IMR-90 (cell line): ENCODE measurements at regions not wholly inside any gene's neighbourhood (a gene's known extent, or its start where the extent isn't known, plus 50 kb on each side); places are given as distances from the start of the nearest gene placed in this dataset.

Experiments used
- ATAC-seq: fragments of 200-7000 bp; cut with Tn5 transposase; 2 replicates; pipeline ENCODE4 v1.9.1; 2020; ENCODE audit warnings: low read depth, mild to moderate bottlenecking, moderate library complexity
- BruUV-seq: library from RNA; stranded (reverse); fragments of 400-500 nt; replicated peaks from 2 replicates; lab custom pipeline; 2021; lab: Mats Ljungman, UMichigan
- CTCF ChIA-PET: fragments of 300-600 bp; formaldehyde crosslinking; extraction: SDS; loops from one replicate; lab custom pipeline; 2021; ENCODE audit warnings: antibody characterized with exemption; lab: Yijun Ruan, JAX
- POLR2A ChIA-PET: fragments of 300-600 bp; sonication (Branson Sonifier 250); formaldehyde crosslinking; loops from one replicate; lab custom pipeline; 2022; ENCODE audit warnings: antibody characterized with exemption; ENCODE audit not compliant: unreplicated experiment; lab: Charles Lee
- DNase-seq: peaks from one replicate; pipeline ENCODE4 v3.0.0; 2013
- H2AFZ ChIP-seq: replicated peaks from 2 replicates; pipeline ENCODE3; 2013; ENCODE audit warnings: low read length, mild to moderate bottlenecking; ENCODE audit not compliant: poor library complexity
- H2AK5ac ChIP-seq: 2 replicates; pipeline ENCODE4 v1.6.1; 2013; ENCODE audit warnings: low read depth, low read length, inconsistent platforms
- H2AK9ac ChIP-seq: replicated peaks from 2 replicates; pipeline ENCODE3; 2013; ENCODE audit warnings: mild to moderate bottlenecking, low read depth, low read length, moderate library complexity; ENCODE audit not compliant: poor library complexity
- H2BK120ac ChIP-seq: 2 replicates; pipeline ENCODE4 v1.6.1; 2013; ENCODE audit warnings: low read depth, low read length, inconsistent platforms
- H2BK15ac ChIP-seq: 3 replicates; pipeline ENCODE4 v1.6.1; 2013; ENCODE audit warnings: low read depth, low read length, inconsistent platforms
- H2BK20ac ChIP-seq: 2 replicates; pipeline ENCODE4 v1.6.1; 2013; ENCODE audit warnings: low read depth, mild to moderate bottlenecking, inconsistent platforms, low read length, moderate library complexity
- H2BK5ac ChIP-seq: 2 replicates; pipeline ENCODE4 v1.6.1; 2013; ENCODE audit warnings: mild to moderate bottlenecking, low read depth, low read length, inconsistent platforms; ENCODE audit not compliant: poor library complexity, severe bottlenecking
- H3K14ac ChIP-seq: replicated peaks from 2 replicates; pipeline ENCODE4 v1.6.1; 2013; ENCODE audit warnings: low read depth, low read length, inconsistent platforms
- H3K18ac ChIP-seq: 2 replicates; pipeline ENCODE4 v1.6.1; 2013; ENCODE audit warnings: low read depth, low read length, control low read depth
- H3K23ac ChIP-seq: 2 replicates; pipeline ENCODE4 v1.6.1; 2013; ENCODE audit warnings: low read depth, low read length, inconsistent platforms
- H3K27ac ChIP-seq: 2 replicates; pipeline ENCODE4 v1.5.1; 2013; ENCODE audit warnings: mild to moderate bottlenecking, control low read depth, low read length; ENCODE audit not compliant: insufficient read depth
- H3K27me3 ChIP-seq: 2 replicates; pipeline ENCODE4 v1.6.1; 2013; ENCODE audit warnings: low read length; ENCODE audit not compliant: control insufficient read depth, insufficient read depth
- H3K36me3 ChIP-seq: 2 replicates; pipeline ENCODE4 v1.6.1; 2013; ENCODE audit warnings: low read length, mixed read lengths; ENCODE audit not compliant: control insufficient read depth, insufficient read depth
- H3K4ac ChIP-seq: 2 replicates; pipeline ENCODE4 v1.6.1; 2013; ENCODE audit warnings: low read depth, low read length, inconsistent platforms
- H3K4me1 ChIP-seq: 2 replicates; pipeline ENCODE4 v1.6.1; 2013; ENCODE audit warnings: low read length, mixed read lengths; ENCODE audit not compliant: control insufficient read depth, insufficient read depth
- H3K4me2 ChIP-seq: 2 replicates; pipeline ENCODE4 v1.6.1; 2013; ENCODE audit warnings: low read depth, mild to moderate bottlenecking, control low read depth, low read length, moderate library complexity
- H3K4me3 ChIP-seq: 2 replicates; pipeline ENCODE4 v1.5.1; 2013; ENCODE audit warnings: low read depth, mild to moderate bottlenecking, control low read depth, low read length, moderate library complexity; ENCODE audit not compliant: insufficient read depth
- H3K56ac ChIP-seq: 2 replicates; pipeline ENCODE4 v1.6.1; 2013; ENCODE audit warnings: low read length, inconsistent platforms; ENCODE audit not compliant: insufficient read depth; ENCODE audit errors: extremely low read depth
- H3K79me1 ChIP-seq, 2 experiments: 2 replicates each; pipeline ENCODE4 v1.6.1; 2013; ENCODE audit warnings: low read length in 2 of 2, inconsistent platforms in 1 of 2, low read depth in 1 of 2
- H3K9ac ChIP-seq: 2 replicates; pipeline ENCODE4 v1.6.1; 2013; ENCODE audit warnings: low read depth, low read length, control low read depth
- H3K9me1 ChIP-seq: 2 replicates; pipeline ENCODE4 v1.6.1; 2013; ENCODE audit warnings: low read length, inconsistent platforms; ENCODE audit not compliant: insufficient read depth
- H3K9me3 ChIP-seq: 2 replicates; pipeline ENCODE4 v1.6.1; 2013; ENCODE audit warnings: low read length; ENCODE audit not compliant: control insufficient read depth, insufficient read depth
- H4K20me1 ChIP-seq: 2 replicates; pipeline ENCODE4 v1.6.1; 2013; ENCODE audit warnings: low read length, inconsistent platforms; ENCODE audit not compliant: insufficient read depth
- H4K5ac ChIP-seq: 2 replicates; pipeline ENCODE4 v1.6.1; 2013; ENCODE audit warnings: mild to moderate bottlenecking, low read depth, low read length, control low read depth
- H4K8ac ChIP-seq, 2 experiments: 2 replicates each; pipeline ENCODE4 v1.6.1; 2013; ENCODE audit warnings: low read depth in 2 of 2, low read length in 2 of 2, control low read depth in 1 of 2, inconsistent platforms in 1 of 2
- H4K91ac ChIP-seq: 2 replicates; pipeline ENCODE4 v1.6.1; 2013; ENCODE audit warnings: low read depth, low read length, inconsistent platforms; ENCODE audit not compliant: insufficient read depth
- USF2 ChIP-seq: fragments of 150-350 bp; IDR thresholded peaks from 2 replicates; pipeline ENCODE4 v1.6.1; 2017; ENCODE audit warnings: mild to moderate bottlenecking, antibody characterized with exemption, low read length, low read depth
- WGBS, 2 experiments: methylation state at CpG; one replicate each; pipeline versions ENCODE4 v1.1.5 to v1.1.7; 2013; ENCODE audit warnings: missing lambda C conversion rate in 2 of 2; ENCODE audit not compliant: insufficient read length in 1 of 2; ENCODE audit errors: extremely low coverage in 2 of 2; 5-methylcytosine and 5-hydroxymethylcytosine counted together
- dilution Hi-C: fragments of 300-500 bp; cut with HindIII; formaldehyde crosslinking; loops from one replicate; pipeline ENCODE4 v1.14.3; 2018; ENCODE audit warnings: low sequenced_read_pairs; ENCODE audit not compliant: unreplicated experiment
- in situ Hi-C: fragments of 300-500 bp; cut with MboI; formaldehyde crosslinking; loops from 3 replicates; pipeline ENCODE4 v1.14.3; 2019; ENCODE audit warnings: low sequenced_read_pairs, inconsistent platforms, mixed read lengths
- intact Hi-C: fragments of 100-400 bp; cut with micrococcal nuclease; formaldehyde crosslinking; loops from 2 replicates; pipeline ENCODE4 v1.10.0; 2022
- TF ChIP-seq, protein P1 (sequence below): conservative IDR thresholded peaks from 2 replicates; pipeline ENCODE4 v1.5.1; 2012; ENCODE audit warnings: mild to moderate bottlenecking, low read depth, low read length, improper control_type of control experiment

DNA sequence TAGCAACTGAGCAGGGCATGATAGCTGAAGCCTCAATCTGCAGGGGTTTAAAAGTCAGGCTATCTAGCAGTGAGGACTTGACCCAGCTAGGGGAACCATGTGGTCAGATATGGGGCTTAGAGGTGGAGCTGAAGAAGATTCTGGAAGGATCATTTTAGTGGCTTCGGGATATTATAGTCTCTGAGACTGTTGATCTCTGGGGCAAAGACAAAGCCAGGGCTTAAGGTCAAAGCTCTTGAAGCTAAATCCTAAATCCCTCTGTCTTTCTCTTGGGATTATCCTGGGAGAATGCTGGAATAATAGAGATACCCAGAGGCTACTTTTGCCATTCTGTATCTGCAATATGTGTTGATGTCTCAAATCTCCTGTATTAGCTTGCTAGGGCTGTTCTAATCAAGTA, 132.2 kb downstream of the DHX35 start:
- Histone ChIP-seq H3K4me3 (no peak overlapping the region), H2BK15ac (no peak overlapping the region), H3K14ac (no peak overlapping the region), H2AK9ac (no peak overlapping the region), H2BK120ac (no peak overlapping the region), H3K23ac (no peak overlapping the region), H2AFZ (no peak overlapping the region), H3K36me3 (no peaks in the 10 kb centered on the region), H4K5ac (no peak overlapping the region), H3K18ac (no peak overlapping the region), H3K27me3 (peaks cover 3% of the 10 kb centered on the region; the same call in 1 of the 2 replicates), H3K4me2 (no peak overlapping the region), H2BK5ac (no peak overlapping the region), H3K27ac (no peak overlapping the region), H4K91ac (no peak overlapping the region), H3K56ac (no peak overlapping the region), H2BK20ac (no peak overlapping the region), H3K4ac (no peak overlapping the region), H4K8ac (no peak overlapping the region), H3K4me1 (no peaks in the 10 kb centered on the region), H2AK5ac (no peak overlapping the region), H3K9ac (no peak overlapping the region), H3K9me1 (no peaks in the 10 kb centered on the region), H3K9me3 (no peaks in the 10 kb centered on the region), H4K20me1 (no peaks in the 10 kb centered on the region), H3K79me1 (no peaks in the 10 kb centered on the region)
- ChIA-PET POLR2A (no interaction called here), CTCF (no interaction called here)
- intact Hi-C loops = no loop called here
- BruUV-seq = no TSS peak
- no peak for TF ChIP-seq USF2
- TF ChIP-seq, protein P1, sequence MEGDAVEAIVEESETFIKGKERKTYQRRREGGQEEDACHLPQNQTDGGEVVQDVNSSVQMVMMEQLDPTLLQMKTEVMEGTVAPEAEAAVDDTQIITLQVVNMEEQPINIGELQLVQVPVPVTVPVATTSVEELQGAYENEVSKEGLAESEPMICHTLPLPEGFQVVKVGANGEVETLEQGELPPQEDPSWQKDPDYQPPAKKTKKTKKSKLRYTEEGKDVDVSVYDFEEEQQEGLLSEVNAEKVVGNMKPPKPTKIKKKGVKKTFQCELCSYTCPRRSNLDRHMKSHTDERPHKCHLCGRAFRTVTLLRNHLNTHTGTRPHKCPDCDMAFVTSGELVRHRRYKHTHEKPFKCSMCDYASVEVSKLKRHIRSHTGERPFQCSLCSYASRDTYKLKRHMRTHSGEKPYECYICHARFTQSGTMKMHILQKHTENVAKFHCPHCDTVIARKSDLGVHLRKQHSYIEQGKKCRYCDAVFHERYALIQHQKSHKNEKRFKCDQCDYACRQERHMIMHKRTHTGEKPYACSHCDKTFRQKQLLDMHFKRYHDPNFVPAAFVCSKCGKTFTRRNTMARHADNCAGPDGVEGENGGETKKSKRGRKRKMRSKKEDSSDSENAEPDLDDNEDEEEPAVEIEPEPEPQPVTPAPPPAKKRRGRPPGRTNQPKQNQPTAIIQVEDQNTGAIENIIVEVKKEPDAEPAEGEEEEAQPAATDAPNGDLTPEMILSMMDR = no peak
- WGBS, 2 experiments = no CpG with 5 or more reads among the region's 1 CpG
- dilution Hi-C loops = no loop called here
- ATAC-seq (no peak), DNase-seq (no peak)
- in situ Hi-C loops = no loop called here
